ENCODE measurements at regions not wholly inside any gene's neighbourhood (a gene's known extent, or its start where the extent isn't known, plus 50 kb on each side); places are given as distances from the start of the nearest gene placed in this dataset.
"Not testable (repeated sequence)": the region's sequence is repeated elsewhere in the genome, so short reads cannot be mapped to it uniquely, and the experiment has no call there.

GRCh38 chr5:92633176-92633575 is 947.8 kb downstream of the NR2F1-AS1 start:
- Histone ChIP-seq H2AFZ (ENCODE audit: low read depth, low read length) (no peak overlapping the region), H3K36me3 (ENCODE audit: control insufficient read depth in 2 of 2, extremely low read depth in 1 of 2, insufficient read depth in 2 of 2, low read length in 2 of 2) (no peaks in the 10 kb centered on the region), H3K4me2 (ENCODE audit: insufficient read depth, low read length) (no peak overlapping the region), H3K79me2 (ENCODE audit: control insufficient read depth, insufficient read depth, low read length) (no peaks in the 10 kb centered on the region), H3K27ac (ENCODE audit: insufficient read depth, low read depth, low read length) (no peak overlapping the region), H3K9me1 (replicated peaks; ENCODE audit: control insufficient read depth, extremely low read depth, insufficient read depth, low read length) (no peaks in the 10 kb centered on the region), H4K20me1 (replicated peaks; ENCODE audit: control insufficient read depth, extremely low read depth, insufficient read depth, low read length) (no peaks in the 10 kb centered on the region), H3K4me1 (ENCODE audit: control insufficient read depth, extremely low read depth, insufficient read depth, low read length) (no peaks in the 10 kb centered on the region), H3K9ac (replicated peaks; ENCODE audit: extremely low read depth, insufficient read depth, low read length) (no peak overlapping the region), H3K9me3 (replicated peaks; ENCODE audit: control insufficient read depth, insufficient read depth, low read length) (no peaks in the 10 kb centered on the region), H3K27me3 (ENCODE audit: control insufficient read depth in 2 of 2, insufficient read depth in 2 of 2, low read length in 2 of 2) (no peaks in the 10 kb centered on the region), H3K4me3 (replicated peaks in 1 of 3; ENCODE audit: insufficient read depth in 1 of 3, low read depth in 1 of 3, low read length in 3 of 3) (no peak overlapping the region)
- TF ChIP-seq JUN (IDR thresholded peaks at IDR 0.05; ENCODE audit: borderline replicate concordance, insufficient read depth, insufficient read length, low read depth) (no peak), EZH2 (IDR thresholded peaks at IDR 0.05; ENCODE audit: borderline replicate concordance, low read depth, low read length, severe bottlenecking) (no peak), MYC (IDR thresholded peaks at IDR 0.05; ENCODE audit: low read depth, low read length) (no peak), POLR2A (IDR thresholded peaks at IDR 0.05; ENCODE audit: low read depth, low read length) (no peak), GATA2 (IDR thresholded peaks at IDR 0.05; ENCODE audit: insufficient read depth, insufficient read length, low read depth, low read length) (no peak), MAX (IDR thresholded peaks at IDR 0.05; ENCODE audit: insufficient read depth, insufficient read length) (no peak), POLR2AphosphoS5 (IDR thresholded peaks at IDR 0.05; ENCODE audit: insufficient read depth, low read depth, low read length) (no peak), CTCF (IDR thresholded peaks at IDR 0.05; ENCODE audit: extremely low read depth in 1 of 2, insufficient read depth in 1 of 2, low read depth in 1 of 2, low read length in 2 of 2) (no peak), FOS (IDR thresholded peaks at IDR 0.05; ENCODE audit: borderline replicate concordance, insufficient read depth, low read length) (no peak)
- CTCF ChIA-PET = no interaction called here
- dilution Hi-C loops (cut with MboI; ENCODE audit: extremely low pct_ligation_motif_present, low sequenced_read_pairs) = no loop called here
- no TSS peak for BruUV-seq (replicated peaks)
- DNase-seq (ENCODE audit: low read depth, low spot score) (no peak), FAIRE-seq (no peak)
- intact Hi-C loops (cut with micrococcal nuclease) = no loop called here
- POLR2A ChIA-PET = no interaction called here

GRCh38 chr5:92631237-92631701 is 949.8 kb downstream of the NR2F1-AS1 start:
- intact Hi-C loops (cut with micrococcal nuclease); H3K9me1 ChIP-seq (replicated peaks; ENCODE audit: control insufficient read depth, extremely low read depth, insufficient read depth, low read length); H3K4me1 ChIP-seq (ENCODE audit: control insufficient read depth, extremely low read depth, insufficient read depth, low read length); POLR2A ChIA-PET; H3K36me3 ChIP-seq (ENCODE audit: control insufficient read depth in 2 of 2, extremely low read depth in 1 of 2, insufficient read depth in 2 of 2, low read length in 2 of 2); FAIRE-seq; H2AFZ ChIP-seq (ENCODE audit: low read depth, low read length); H3K4me3 ChIP-seq (replicated peaks in 1 of 3; ENCODE audit: insufficient read depth in 1 of 3, low read depth in 1 of 3, low read length in 3 of 3); H3K4me2 ChIP-seq (ENCODE audit: insufficient read depth, low read length); H3K27me3 ChIP-seq (ENCODE audit: control insufficient read depth in 2 of 2, insufficient read depth in 2 of 2, low read length in 2 of 2); H3K79me2 ChIP-seq (ENCODE audit: control insufficient read depth, insufficient read depth, low read length); DNase-seq (ENCODE audit: low read depth, low spot score); H4K20me1 ChIP-seq (replicated peaks; ENCODE audit: control insufficient read depth, extremely low read depth, insufficient read depth, low read length); H3K9ac ChIP-seq (replicated peaks; ENCODE audit: extremely low read depth, insufficient read depth, low read length); CTCF ChIA-PET; H3K9me3 ChIP-seq (replicated peaks; ENCODE audit: control insufficient read depth, insufficient read depth, low read length); H3K27ac ChIP-seq (ENCODE audit: insufficient read depth, low read depth, low read length); dilution Hi-C loops (cut with MboI; ENCODE audit: extremely low pct_ligation_motif_present, low sequenced_read_pairs); BruUV-seq (replicated peaks): not testable (repeated sequence)

Measured in endothelial cell of umbilical vein (primary cell).